NCI-H345 (cell line): ENCODE measurements at regions not wholly inside any gene's neighbourhood (a gene's known extent, or its start where the extent isn't known, plus 50 kb on each side); places are given as distances from the start of the nearest gene placed in this dataset.

Experiments
- DNase-seq: peaks from one replicate; lab custom pipeline; 2025; lab: John Stamatoyannopoulos, UW

DNA sequence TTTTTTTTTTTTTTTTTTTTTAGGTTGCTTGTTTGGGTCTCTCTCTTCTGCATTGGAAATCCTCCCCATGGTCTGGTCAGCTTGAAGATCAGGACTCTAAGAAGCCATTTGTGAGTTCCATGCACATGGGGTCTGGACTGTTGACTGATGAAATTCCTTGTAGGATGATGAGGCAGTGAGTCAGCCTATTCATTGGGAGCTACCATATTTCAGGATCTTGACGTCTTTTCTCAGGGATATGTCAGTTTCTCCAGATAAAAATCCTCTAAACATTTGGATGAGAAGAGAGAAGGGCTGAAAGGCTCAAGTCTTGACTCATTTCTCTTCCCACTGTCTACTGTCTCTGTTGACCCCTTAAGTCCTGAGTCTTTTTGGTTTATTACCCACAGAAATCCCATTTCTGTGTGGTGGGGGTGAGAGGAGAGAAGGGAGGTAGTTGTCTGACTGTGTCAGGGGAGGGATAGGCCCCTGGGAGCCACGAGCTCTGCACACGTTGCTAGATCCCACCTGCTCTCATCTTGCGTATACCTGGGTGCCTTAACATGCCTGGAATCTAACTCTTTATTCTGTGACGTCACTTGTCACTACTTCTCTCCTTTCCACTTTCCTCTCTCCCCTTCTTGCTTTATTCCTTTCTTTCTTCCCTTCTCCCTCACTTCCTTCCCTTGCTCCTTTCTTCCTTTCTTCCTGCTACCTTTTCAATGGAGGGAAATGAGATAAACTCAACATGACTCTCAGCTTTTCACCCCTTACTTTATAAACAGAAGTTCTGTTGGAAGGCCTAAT lies 333.1 kb upstream of the XYLT1 start:
- DNase-seq = no peak

DNA sequence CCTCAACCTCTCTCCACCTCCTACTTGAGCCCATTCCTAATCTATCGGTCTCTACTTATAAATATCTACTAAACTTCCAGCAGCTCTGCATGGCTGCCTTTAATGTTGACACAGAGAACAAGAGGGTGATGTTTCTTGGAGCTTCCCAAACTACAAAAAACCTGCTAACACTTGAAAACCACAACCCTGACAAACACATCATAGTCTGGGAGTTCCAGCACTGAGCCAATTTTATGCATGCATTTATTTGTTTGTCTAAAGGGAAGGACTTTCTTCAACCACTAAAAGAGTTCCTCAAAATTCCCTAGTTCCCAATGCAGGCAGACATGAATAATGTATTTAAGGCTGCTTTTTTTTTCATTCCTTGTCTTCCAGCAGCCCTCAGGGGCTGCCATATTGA lies 331.8 kb upstream of the XYLT1 start:
- DNase-seq = no peak

DNA sequence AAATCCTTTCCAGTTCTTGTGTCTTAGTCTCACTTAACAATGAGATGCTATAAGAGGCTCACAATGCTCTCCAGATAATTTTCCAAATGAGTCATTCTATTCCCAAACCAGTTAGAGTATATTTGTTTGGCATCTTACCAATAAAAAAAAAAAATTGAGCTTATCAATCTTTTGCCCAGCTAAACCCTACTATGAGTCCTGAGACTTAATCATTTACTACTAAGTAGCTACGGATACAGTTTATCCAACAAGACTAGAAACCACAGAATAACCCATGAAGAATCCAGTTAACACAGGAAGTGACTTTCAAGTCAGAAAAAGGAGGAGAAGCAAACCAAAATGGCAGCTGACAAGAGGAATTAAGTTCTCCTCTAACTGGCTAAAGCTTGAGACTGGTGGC lies 330.3 kb upstream of the XYLT1 start:
- no peak for DNase-seq

DNA sequence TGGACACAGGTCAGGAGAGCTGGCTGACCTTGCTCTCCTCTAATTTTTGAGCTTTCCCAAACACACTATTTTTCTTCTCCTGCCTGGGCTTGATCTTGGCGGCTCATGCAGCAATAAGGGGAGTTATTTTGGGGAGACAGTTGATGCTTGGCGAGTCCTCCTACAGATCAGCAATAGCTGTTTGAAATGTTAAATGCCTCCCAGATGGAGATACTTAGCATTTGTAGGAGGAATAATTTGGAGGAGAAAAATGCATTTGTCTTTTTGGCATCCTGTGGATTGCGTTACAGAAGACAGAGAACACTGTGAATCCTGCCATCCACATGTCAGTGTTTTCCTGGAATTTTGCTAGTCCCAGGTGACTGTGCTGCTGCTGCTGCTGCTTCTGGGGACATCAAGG lies 328.0 kb upstream of the XYLT1 start:
- DNase-seq = no peak

DNA sequence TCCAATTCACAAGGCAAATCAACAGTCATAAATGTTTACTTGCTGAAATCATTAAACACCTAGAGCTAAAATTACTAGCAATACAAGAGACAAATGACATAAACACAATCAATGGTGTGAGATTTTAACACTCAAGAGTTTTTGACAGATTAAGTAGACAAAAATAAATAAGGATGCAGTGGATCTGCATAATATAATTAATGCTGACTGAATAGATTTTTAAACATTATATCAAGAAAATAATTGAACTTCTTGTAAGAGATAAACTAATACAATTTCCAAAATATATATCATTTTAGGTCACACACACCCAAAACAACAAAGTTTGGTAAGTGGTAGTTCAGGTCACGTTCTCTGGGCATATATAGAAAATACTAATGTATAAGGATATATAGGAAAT lies 322.6 kb upstream of the XYLT1 start:
- DNase-seq = no peak

DNA sequence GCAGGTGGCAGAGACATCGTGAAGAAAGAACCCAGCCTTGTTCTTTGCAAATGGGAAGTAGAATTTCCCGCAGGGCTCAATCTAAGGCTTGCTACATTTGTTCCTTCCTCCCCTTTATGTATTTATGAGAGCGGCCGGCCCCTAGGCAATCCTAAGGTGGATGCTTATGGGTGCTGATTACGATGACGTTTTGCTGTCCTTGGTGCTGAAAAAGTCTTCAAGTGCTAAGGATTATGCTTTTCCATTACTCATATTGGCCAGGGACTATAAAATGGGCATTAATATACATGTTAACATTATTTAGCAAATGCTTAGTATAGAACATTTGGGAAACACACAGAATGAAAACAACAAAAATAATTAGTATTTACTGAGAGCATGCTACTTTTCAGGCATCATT lies 313.3 kb upstream of the XYLT1 start:
- DNase-seq = no peak

DNA sequence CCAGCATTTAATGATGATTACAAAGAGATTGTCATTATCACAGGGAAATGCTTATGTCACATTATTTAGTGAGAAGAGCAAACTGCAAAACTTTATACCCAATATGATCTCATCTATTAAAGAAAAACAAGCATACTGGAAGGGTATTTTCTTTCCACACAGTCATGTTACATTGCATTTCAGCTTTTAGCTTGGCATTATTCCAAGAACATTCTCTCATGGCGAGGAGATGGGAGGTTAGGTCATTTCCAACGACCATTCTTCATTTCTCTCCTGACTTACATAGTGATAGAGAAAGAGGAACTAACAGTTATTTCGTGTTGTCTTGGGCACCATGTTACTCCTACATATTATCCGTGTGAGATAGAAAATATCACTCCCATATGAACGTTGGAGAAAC lies 309.4 kb upstream of the XYLT1 start:
- peak; percentile 7 for DNase-seq

DNA sequence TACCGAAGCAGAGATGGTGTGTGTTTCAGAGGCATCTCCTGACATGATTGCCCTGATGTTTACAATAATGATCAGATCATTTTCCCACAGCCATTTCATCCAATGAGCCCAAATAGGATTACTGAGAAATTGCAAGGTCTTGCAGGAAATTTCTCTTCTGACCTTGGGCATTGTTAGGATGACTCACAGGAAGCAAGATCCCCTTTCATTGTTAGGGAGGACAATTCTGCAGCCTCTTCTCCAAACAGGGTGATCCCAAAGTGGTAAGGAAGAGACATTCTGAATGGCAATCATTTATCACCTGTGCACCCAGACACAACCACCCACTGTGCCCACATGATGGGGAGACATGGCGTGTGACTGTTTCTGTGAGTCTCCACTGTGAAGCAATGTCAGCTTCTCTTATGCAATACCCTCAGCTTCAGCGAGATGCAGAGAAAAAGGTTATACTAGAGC lies 306.7 kb upstream of the XYLT1 start:
- DNase-seq = peak; percentile 16

DNA sequence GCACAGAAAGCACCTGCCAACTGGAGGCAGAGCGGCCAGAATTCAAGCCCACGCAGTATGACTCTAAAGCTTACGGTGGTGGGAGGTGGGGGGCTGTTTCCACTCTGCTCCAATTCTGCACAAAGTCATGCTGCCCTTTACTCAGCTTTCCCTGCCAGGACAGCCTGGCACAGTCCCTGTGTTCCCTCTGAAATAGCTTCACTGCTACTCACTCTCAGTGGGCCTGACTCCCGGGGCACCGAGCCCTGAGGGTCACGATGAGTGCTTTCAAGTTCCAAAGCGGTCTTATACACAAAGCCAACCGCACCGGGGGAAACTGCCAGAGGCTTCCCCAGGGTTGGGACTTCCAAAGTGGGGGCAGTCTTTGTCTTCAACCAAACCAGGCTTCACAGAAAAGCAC lies 306.1 kb upstream of the XYLT1 start:
- DNase-seq = no peak

DNA sequence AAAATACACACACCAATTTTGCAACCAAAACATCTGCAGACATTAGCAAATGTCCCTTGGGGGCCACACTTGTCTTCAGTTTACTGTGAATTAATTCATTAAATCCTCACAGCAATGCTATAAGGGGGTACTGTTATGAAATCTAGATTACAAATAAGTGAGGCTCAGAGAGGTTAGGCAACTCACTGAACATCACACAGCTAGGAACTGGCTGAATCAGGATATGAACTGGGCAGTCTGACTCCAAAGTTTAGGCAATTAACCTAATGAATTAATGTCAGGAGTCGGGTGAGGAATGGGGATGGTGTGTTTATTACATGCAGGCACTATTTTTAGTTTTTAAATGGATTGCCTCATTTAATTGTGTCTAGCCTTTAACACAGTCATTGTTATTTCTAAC lies 305.7 kb upstream of the XYLT1 start:
- no peak for DNase-seq

DNA sequence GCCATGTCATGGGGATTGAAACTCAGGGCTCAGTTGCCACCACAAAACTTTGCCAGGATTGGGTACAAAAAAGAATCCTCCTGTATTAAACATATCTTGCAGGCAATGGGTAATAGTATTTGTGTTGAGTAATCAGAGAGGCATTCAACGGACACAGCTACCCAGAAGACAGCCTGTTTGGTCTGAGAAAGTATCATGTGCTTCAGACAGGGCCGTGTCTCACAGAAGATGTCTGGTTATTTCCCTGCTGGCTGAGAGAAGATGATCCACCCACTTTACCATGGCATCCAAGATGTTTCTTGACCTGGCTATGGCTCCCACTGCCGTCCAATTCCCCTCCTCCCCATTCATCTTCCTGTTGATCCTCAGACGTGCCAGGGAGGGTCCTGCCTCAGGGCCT lies 304.3 kb upstream of the XYLT1 start:
- no peak for DNase-seq

DNA sequence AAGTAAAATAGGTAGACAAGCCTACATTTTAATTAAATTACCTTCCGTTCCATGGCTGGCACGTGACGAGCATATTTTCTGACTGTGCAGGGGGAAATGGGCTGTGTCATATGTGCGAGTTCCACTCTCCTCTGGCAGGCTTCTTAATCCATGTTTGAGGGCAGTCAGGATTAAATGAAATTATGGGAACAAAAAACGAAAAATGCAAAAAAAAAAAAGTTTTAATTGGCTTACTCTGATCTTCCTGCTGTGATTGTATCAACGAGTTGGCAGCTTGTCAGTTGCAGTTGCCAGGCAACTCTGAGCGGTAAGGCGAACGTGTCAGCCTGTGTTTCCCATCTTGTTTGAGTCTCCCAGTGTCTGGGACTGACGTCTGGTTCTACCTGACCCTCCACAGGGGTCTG lies 302.9 kb upstream of the XYLT1 start:
- DNase-seq = peak; percentile 52

DNA sequence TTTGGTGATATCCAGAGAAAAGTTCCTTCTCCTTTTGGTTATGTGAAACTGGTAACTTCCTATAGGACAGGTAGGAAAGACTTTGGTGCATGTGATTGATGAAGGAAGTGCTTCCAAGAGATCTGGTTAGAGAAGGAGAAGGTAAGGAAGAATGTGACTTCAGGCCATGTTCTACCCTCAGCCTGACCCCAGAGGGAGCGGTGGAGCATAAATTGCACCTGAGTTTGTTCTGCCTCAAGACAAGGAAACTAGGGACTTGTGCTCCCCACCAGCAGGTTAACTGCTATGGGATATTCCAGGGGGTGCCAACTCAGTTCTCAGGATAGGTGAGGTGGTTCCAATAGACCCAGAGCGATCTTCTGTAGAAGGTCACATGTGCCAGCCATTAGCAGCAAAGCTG lies 299.3 kb upstream of the XYLT1 start:
- no peak for DNase-seq

DNA sequence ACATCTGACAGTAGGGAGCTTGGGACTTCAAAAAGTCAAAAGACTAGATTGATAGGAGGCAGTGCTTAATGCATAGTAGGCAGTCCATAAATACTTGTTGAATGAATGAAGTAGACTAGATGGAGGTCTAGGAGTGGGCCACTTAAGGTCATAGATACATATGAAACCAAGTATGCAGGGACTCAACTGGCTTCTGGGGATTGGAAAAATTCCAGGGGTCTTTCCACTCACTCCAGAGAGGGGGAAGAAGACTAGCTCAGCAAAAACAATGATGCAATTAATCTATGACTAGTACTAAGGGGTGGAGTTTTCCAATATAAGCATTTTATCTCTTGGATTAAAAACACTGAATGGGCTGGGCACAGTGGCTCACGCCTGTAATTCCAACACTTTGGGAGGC lies 298.3 kb upstream of the XYLT1 start:
- DNase-seq = no peak

DNA sequence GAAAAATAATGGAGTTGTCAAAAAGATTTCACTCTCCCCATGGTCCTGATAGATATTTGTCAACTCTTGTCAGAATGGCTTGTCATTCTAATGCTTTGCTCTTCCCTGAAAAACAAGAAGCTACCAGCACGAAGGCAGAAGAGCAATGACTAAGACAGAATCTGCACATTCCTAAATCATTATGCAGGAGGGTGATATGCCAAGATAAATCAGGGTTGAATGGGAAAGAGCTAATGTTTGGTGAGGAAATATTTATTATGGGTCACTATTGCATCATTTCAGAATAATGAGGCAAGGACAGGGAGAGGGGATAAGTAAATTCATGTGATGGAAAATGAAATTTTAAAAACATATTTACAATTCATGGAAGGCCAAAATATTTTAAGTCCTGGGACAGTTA lies 297.5 kb upstream of the XYLT1 start:
- DNase-seq = no peak

DNA sequence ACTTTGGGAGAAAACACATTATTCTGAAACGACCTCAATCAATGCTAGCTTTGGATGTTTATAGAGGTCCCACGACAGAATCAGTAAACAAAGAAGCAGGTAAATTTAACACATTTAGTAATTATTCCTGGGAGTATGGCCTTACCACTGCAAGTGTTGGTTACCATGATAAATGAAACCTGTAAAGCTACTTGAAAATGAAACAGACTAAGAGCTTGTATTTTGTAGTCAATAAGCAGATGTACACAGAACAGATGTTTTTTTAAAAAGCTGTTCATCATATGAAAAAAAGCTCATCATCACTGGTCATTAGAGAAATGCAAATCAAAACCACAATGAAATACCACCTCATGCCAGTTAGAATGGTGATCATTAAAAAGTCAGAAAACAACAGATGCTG lies 295.3 kb upstream of the XYLT1 start:
- no peak for DNase-seq

DNA sequence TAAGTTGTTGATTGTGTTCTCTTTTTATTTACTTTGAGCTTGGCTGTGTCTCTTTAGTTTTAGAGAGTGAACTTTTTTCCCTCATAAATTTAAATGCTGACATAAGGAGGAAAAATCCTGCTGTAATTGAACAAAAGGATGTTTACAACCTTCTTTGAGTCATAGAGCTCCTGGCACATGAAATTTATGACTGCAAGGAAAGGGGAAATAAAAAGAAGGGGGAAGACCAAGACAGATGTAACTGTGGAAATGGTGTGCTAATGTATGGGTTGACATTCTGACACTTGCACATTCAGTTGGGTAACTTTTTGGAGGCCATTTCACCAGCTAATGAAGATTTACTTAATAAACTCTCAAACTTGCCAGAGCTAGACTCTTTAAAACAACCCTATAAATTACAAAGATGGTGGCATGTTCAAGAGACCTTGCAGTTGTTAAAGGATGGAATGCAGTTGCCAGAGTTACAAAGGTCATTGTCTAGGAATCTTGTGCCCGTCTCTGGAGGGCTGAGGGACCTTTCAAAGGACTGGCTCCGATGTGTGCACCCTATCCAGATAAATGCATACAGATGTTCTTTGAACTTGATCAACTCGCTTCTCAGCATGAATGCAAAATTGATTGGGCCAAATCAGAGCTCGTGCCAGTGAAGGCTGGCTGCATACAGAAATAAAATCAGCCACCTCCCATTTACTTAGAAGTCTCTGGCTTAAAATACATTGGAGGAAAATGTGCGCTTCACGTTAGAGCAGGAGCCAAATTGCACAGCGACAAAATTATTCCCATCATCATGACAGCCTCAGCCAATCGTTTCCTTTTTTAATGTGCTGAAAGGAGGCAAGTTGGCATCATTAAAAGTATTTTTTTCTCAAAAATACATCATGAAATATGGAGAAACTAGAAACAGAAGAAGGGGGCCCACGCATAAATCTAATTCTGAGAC lies 289.0 kb upstream of the XYLT1 start:
- no peak for DNase-seq

DNA sequence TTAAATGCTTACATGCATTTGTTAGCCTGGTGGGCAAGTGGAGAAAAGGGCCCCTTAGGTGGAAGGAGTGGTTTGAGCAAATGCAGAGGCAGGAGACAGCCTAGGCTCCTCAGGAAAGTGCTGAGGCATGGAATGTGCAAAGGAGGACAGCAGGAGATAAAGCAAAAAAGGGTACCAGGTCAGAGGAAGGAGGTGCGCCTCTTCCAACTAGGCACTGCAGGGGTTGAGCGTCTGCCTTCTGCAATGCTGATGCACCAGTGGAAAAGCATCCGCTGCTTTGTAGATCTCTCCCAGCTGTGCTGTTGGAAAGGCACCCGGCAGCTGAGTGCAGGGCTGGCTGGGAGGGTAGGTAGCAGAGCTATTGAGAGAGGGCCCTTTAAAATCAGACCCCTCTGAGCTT lies 287.0 kb upstream of the XYLT1 start:
- no peak for DNase-seq

DNA sequence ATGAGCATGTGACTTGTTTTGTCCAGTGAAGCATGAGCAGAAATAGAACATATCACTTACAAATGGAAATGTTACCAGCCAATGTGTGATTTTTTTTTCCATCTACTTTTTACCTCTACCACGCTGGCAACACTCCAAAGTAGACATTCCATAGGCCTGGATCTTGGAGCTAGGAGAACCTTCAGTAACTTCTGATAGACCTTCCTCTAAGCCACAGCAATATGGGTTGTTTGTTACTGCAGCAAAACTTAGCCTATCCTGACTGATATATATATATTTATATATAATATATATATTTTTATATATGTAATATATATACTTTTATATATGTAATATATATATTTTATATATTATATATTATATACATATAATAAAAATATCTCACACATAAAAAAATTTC lies 284.4 kb upstream of the XYLT1 start:
- DNase-seq = no peak

DNA sequence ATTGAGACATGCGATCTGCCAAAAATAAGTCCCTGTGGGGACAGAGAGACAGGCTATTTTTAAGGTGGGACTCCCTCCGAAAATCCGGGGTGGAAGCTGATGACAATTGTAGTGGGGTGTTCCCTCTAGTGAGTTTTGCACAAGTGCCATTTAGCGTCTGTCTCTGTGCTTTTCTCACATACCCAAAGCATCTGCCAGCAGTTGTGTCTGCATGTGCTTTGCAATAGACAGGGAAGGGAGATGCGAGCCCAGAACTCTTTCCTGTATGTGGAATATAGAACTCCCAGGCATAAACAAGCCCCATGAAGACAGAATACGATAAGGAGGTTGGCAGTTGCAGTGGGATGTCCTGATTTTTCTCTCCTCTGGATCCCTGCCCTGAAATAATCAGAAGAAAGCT lies 282.7 kb upstream of the XYLT1 start:
- no peak for DNase-seq

DNA sequence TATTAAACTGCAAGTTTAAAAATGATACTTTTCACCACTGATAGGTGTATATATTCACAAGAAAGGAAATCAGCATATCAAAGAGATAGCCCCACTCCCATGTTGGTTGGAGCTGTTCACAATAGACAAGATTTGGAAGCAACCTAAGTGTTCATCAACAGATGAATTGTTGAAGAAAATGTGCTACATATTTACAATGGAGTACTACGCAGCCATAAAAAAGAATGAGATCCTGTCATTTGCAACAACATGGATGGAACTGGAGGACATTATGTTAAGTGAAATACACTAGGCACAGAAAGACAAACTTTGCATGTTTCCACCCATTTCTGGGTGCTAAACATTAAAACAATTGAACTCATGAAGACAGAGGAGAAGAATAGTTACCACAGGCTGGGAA lies 278.9 kb upstream of the XYLT1 start:
- no peak for DNase-seq

DNA sequence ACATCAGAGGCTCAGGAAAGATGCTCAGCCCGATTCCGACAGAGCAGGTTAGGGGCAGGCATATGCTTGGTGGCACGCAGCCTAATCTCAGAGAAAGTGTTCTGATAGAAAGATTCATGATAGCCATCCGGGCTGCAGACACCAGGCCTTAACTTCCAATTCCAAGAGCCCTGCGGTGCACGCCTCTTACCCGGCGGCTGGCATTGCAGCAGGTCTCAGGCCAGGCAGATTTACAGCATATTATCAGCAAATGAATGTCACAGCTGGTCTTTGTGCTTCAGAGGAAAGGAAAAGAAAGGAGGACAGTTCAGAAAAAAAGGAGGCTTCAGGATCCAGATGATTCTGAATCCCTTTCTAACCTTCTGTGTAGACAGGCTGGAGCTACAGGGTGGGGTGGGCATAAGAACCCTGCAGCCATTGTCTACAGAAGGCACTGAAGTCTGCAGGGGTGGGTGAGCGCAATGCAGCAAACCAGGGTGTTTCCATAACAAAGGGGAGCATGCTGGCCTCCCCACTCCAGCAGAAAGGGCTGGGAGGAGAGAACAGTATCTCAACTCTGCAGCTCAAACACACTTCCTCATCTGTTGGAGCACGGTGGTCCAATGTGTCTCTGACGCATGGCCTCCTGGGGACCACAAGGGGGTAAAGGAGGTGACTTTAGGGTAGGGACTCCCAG lies 277.4 kb upstream of the XYLT1 start:
- DNase-seq = no peak
